Adrenal gland (tissue), 5 donors: ENCODE measurements at regions not wholly inside any gene's neighbourhood (a gene's known extent, or its start where the extent isn't known, plus 50 kb on each side); places are given as distances from the start of the nearest gene placed in this dataset.

Experiments
- POLR2A ChIP-seq, 2 donors: fragments of 450-650 bp; IDR thresholded peaks; one replicate each; pipeline ENCODE4 v1.6.1; 2017; ENCODE audit warnings: antibody characterized with exemption in 2 of 2, mild to moderate bottlenecking in 2 of 2, moderate library complexity in 1 of 2
- TF ChIP-seq, protein P1 (sequence below), 6 experiments: fragments of 450-650 bp in 4 of 6; fragments of 200-600 bp in 2 of 6; sonication (generic) in 1 of 6; IDR thresholded peaks; 1 replicate in 5 of 6; 2 replicates in 1 of 6; pipeline versions ENCODE4 v1.5.1 to v1.8.0; 2016 to 2021; ENCODE audit warnings: antibody characterized with exemption in 6 of 6, mild to moderate bottlenecking in 2 of 6, moderate library complexity in 1 of 6
- donor health status: DM: no; HTN: no; CAD: no.

- TF ChIP-seq, protein P1, sequence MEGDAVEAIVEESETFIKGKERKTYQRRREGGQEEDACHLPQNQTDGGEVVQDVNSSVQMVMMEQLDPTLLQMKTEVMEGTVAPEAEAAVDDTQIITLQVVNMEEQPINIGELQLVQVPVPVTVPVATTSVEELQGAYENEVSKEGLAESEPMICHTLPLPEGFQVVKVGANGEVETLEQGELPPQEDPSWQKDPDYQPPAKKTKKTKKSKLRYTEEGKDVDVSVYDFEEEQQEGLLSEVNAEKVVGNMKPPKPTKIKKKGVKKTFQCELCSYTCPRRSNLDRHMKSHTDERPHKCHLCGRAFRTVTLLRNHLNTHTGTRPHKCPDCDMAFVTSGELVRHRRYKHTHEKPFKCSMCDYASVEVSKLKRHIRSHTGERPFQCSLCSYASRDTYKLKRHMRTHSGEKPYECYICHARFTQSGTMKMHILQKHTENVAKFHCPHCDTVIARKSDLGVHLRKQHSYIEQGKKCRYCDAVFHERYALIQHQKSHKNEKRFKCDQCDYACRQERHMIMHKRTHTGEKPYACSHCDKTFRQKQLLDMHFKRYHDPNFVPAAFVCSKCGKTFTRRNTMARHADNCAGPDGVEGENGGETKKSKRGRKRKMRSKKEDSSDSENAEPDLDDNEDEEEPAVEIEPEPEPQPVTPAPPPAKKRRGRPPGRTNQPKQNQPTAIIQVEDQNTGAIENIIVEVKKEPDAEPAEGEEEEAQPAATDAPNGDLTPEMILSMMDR (IDR thresholded peaks at IDR 0.05) = no peak
- TF ChIP-seq POLR2A (IDR thresholded peaks at IDR 0.05) = no peak
Measured at GRCh38 chr7:17682586-17682985, 257.7 kb downstream of the SNX13 start.
